Neuronal stem cell (in vitro differentiated cells): ENCODE measurements at regions not wholly inside any gene's neighbourhood (a gene's known extent, or its start where the extent isn't known, plus 50 kb on each side); places are given as distances from the start of the nearest gene placed in this dataset.

Experiments used
- DNase-seq: peaks from one replicate; pipeline ENCODE4 v3.0.0-alpha.2; 2013; ENCODE audit warnings: low spot score
- H2AFZ ChIP-seq: one replicate; pipeline ENCODE4 v1.6.1; 2013; ENCODE audit warnings: mild to moderate bottlenecking, low read length, inconsistent platforms
- H2AK5ac ChIP-seq: 2 replicates; pipeline ENCODE4 v1.6.1; 2013; ENCODE audit warnings: low read depth, mild to moderate bottlenecking, inconsistent platforms, low read length, moderate library complexity, mixed read lengths
- H2BK120ac ChIP-seq: 2 replicates; pipeline ENCODE4 v1.6.1; 2013; ENCODE audit warnings: low read depth, mild to moderate bottlenecking, inconsistent platforms, low read length, moderate library complexity, mixed read lengths
- H2BK12ac ChIP-seq: one replicate; pipeline ENCODE4 v1.6.1; 2013; ENCODE audit warnings: low read length, inconsistent platforms
- H2BK15ac ChIP-seq: 2 replicates; pipeline ENCODE4 v1.6.1; 2013; ENCODE audit warnings: mild to moderate bottlenecking, low read length, inconsistent platforms, mixed read lengths
- H2BK5ac ChIP-seq: one replicate; pipeline ENCODE4 v1.6.1; 2013; ENCODE audit warnings: inconsistent platforms, mild to moderate bottlenecking, low read length, moderate library complexity
- H3K14ac ChIP-seq: one replicate; pipeline ENCODE4 v1.6.1; 2013; ENCODE audit warnings: low read length, inconsistent platforms
- H3K18ac ChIP-seq: 2 replicates; pipeline ENCODE4 v1.6.1; 2013; ENCODE audit warnings: low read length, inconsistent platforms
- H3K23ac ChIP-seq: 2 replicates; pipeline ENCODE4 v1.6.1; 2013; ENCODE audit warnings: low read depth, mild to moderate bottlenecking, mixed read lengths, low read length, inconsistent platforms; ENCODE audit not compliant: poor library complexity
- H3K27ac ChIP-seq: replicated peaks from 3 replicates; pipeline ENCODE4 v1.5.1; 2013; ENCODE audit warnings: low read length, inconsistent platforms
- H3K27me3 ChIP-seq, 3 experiments: 2 replicates each; pipeline ENCODE4 v1.6.1; 2013; ENCODE audit warnings: low read length in 3 of 3, mild to moderate bottlenecking in 2 of 3, inconsistent platforms in 1 of 3, low read depth in 1 of 3, mixed read lengths in 1 of 3, moderate library complexity in 1 of 3; ENCODE audit not compliant: control insufficient read depth in 3 of 3, insufficient read depth in 3 of 3
- H3K36me3 ChIP-seq, 2 donors: replicated peaks in 1 of 2; 2 replicates each; pipeline ENCODE4 v1.6.1; 2013; ENCODE audit warnings: low read length in 2 of 2; ENCODE audit not compliant: control insufficient read depth in 2 of 2, insufficient read depth in 2 of 2
- H3K4ac ChIP-seq: 2 replicates; pipeline ENCODE4 v1.6.1; 2013; ENCODE audit warnings: inconsistent platforms, mild to moderate bottlenecking, low read length, moderate library complexity
- H3K4me1 ChIP-seq, 2 donors: 1 replicate in 1 of 2; 2 replicates in 1 of 2; pipeline ENCODE4 v1.6.1; 2013; ENCODE audit warnings: low read length in 2 of 2, low read depth in 1 of 2; ENCODE audit not compliant: control insufficient read depth in 2 of 2, insufficient read depth in 1 of 2
- H3K4me2 ChIP-seq: one replicate; pipeline ENCODE4 v1.6.1; 2013; ENCODE audit warnings: mild to moderate bottlenecking, low read length, inconsistent platforms; ENCODE audit not compliant: insufficient read depth, poor library complexity, severe bottlenecking
- H3K4me3 ChIP-seq, 2 donors: 2 replicates each; pipeline ENCODE4 v1.5.1; 2013; ENCODE audit warnings: low read length in 2 of 2, mild to moderate bottlenecking in 2 of 2, inconsistent platforms in 1 of 2, moderate library complexity in 1 of 2
- H3K79me1 ChIP-seq: one replicate; pipeline ENCODE4 v1.6.1; 2013; ENCODE audit warnings: low read depth, mild to moderate bottlenecking, inconsistent platforms, low read length, moderate library complexity
- H3K9ac ChIP-seq: one replicate; pipeline ENCODE4 v1.6.1; 2013; ENCODE audit warnings: mild to moderate bottlenecking, low read depth, low read length, inconsistent platforms; ENCODE audit not compliant: poor library complexity
- H3K9me3 ChIP-seq, 2 donors: replicated peaks in 1 of 2; 2 replicates each; pipeline versions ENCODE3 to v1.6.1; 2013; ENCODE audit warnings: low read length in 2 of 2, mild to moderate bottlenecking in 2 of 2, inconsistent platforms in 1 of 2, low read depth in 1 of 2, mixed read lengths in 1 of 2, moderate library complexity in 1 of 2; ENCODE audit not compliant: control insufficient read depth in 2 of 2, insufficient read depth in 1 of 2
- H4K8ac ChIP-seq: one replicate; pipeline ENCODE4 v1.6.1; 2013; ENCODE audit warnings: low read depth, mild to moderate bottlenecking, inconsistent platforms, low read length, moderate library complexity
- H4K91ac ChIP-seq: one replicate; pipeline ENCODE4 v1.6.1; 2013; ENCODE audit warnings: low read length, low read depth, mild to moderate bottlenecking, inconsistent platforms; ENCODE audit not compliant: poor library complexity
- WGBS, 2 donors: extraction: QIAGEN DNeasy Blood & Tissue Kit; methylation state at CpG; one replicate each; pipeline ENCODE4 v1.1.7; 2013; ENCODE audit warnings: missing lambda C conversion rate in 2 of 2, mixed read lengths in 1 of 2; ENCODE audit not compliant: insufficient read length in 2 of 2, insufficient replicate concordance in 1 of 2; ENCODE audit errors: extremely low coverage in 2 of 2; 5-methylcytosine and 5-hydroxymethylcytosine counted together

DNA sequence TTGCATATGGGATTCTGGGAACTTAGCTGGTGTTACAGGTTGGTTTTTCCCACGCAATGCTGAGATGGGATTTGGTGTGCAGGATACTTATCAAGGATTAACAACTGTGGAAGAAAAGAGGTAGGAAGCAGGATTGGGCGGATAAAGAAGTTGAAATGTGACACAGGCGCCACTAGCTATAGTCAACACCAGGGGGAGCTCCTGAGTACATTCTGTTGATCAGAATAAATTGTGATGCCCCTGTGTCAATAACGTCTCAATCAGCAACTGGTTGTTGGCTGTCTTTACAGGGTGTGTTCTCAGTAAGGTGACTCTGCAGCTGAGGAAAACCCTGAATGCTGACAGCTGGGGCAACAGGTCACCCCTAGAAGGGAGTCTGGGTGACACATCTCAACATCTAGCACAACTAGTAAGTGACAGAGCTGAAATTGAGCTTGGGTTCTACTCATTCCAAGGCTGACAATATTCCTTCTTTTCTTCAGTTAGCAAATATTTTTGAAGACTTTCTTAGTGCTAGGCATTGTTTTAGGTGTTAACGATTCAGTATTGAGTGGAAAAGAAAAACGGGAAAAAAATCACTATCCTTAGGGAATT, 143.0 kb downstream of the ARL6IP6 start:
- Histone ChIP-seq H3K4me3 (no peak overlapping the region), H2AK5ac (no peak overlapping the region), H2BK5ac (no peak overlapping the region), H3K9ac (no peak overlapping the region), H3K14ac (no peak overlapping the region), H3K27ac (no peak overlapping the region), H3K23ac (no peak overlapping the region), H2BK12ac (no peak overlapping the region), H3K36me3 (no peaks in the 10 kb centered on the region), H4K91ac (no peak overlapping the region), H3K18ac (no peak overlapping the region), H3K4me2 (no peak overlapping the region), H3K79me1 (no peaks in the 10 kb centered on the region), H4K8ac (no peak overlapping the region), H3K27me3 (no peaks in the 10 kb centered on the region), H2BK120ac (no peak overlapping the region), H3K4me1 (peaks cover 0 to 3% of the 10 kb centered on the region in 2 donors), H2AFZ (no peak overlapping the region), H2BK15ac (no peak overlapping the region), H3K4ac (no peak overlapping the region), H3K9me3 (peaks cover 0 to 2% of the 10 kb centered on the region in 2 donors)
- no peak for DNase-seq
- WGBS, 2 donors: no CpG with 5 or more reads among the region's 6 CpGs

DNA sequence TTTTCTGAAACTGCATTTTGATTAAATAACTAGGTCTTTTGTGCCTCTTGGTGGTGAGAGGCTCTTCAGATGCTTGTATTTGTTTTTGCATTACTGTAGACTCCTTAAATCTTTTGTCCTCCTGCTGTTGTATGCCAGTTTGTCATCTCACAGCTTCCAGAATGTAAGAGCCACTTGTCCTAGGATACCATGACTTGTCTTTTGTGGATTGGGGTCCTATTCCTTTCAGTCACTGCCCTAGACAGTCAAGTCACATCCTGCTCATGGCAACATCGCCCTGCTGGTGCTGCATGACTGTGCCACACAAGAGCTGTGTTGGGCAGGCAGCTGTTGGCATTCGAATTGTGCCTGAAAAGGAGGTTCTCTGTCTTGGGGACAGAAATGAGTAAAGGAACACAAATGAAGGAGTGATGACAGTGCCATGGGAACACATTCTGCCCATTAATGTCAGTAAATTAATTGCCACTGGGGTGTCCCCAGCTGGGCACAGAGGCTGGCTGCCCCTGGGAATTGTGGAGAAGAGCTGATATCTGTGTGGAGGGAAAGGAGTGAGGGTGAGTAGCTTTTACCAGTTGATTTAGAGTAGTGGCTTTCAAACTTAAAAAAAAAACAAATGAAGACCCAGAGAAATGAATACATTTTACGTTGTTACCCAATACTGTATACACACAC, 140.3 kb downstream of the ARL6IP6 start:
- peaks cover 0 to 2% of the 10 kb centered on the region in 2 donors for H3K9me3 ChIP-seq
- no peak overlapping the region for H2AFZ ChIP-seq
- H3K4me1 ChIP-seq: peaks cover 0 to 3% of the 10 kb centered on the region in 2 donors

DNA sequence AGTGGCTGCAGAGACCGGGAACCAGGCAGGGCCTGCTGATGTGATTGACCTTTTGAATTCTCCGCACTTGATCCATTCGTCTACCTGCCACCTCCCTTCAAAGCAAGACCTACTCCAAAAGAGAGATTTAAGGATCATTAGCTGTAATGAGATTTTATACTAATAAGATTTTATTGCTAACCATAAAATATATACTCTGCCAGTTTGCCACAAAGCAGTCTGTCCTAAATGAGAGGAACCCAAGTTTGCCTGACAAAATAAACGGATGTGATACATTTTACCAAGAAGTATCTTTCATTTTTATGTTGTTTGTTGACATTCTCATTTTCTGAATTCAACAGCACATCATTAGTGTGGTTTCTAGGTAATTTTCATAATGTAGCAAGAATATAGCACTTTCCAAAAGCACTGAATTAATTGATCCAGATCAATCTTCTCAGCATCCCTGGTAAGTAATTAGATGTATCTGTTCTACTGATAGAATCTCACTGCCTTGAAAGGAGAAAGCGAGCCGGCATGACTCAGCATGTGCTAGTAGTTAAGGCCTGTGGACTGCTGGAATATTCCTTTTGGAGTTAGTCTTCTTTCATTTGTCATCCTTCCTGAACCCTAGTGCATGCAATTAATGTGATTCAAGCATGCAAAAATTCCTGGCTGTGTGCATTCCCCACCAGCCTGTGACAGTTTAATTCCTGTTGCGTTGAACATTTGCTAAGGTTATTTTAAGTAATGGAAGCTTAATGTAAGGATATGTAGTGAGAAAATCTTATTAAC, 128.5 kb downstream of the ARL6IP6 start:
- no peaks in the 10 kb centered on the region for H3K4me1 ChIP-seq
- DNase-seq: no peak

More for the DNA sequence above, 140.3 kb downstream of the ARL6IP6 start:
- Histone ChIP-seq H3K9ac (no peak overlapping the region), H2BK120ac (no peak overlapping the region), H2BK12ac (no peak overlapping the region), H3K27me3 (no peaks in the 10 kb centered on the region), H2BK5ac (no peak overlapping the region), H3K79me1 (no peaks in the 10 kb centered on the region), H3K23ac (no peak overlapping the region), H3K27ac (no peak overlapping the region), H3K18ac (no peak overlapping the region), H2BK15ac (no peak overlapping the region), H3K4ac (no peak overlapping the region), H4K8ac (no peak overlapping the region), H2AK5ac (no peak overlapping the region), H3K4me3 (no peak overlapping the region), H3K4me2 (no peak overlapping the region), H3K36me3 (no peaks in the 10 kb centered on the region), H4K91ac (no peak overlapping the region), H3K14ac (no peak overlapping the region)
- no peak for DNase-seq
- no CpG with 5 or more reads among the region's 3 CpGs for WGBS, 2 donors

DNA sequence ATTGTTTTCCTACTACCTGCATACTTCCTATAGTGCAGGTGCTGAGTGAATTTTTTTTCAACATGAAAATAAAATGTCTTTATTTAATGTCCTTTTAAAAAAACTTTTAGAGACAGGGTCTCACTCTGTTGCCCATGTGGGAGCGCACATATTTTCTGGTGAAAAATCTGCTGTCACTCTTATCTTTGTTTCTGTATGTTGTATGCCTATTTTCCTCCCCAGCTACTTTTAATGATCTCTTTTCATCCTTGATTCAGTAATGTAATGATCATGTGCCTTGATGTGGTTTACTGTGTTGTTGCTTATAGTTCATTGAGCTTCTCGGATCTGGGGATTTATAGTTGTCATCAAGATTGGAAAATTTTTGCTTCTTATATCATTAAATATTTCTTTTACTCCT, 117.3 kb downstream of the ARL6IP6 start:
- no peak overlapping the region for H4K91ac ChIP-seq
- H3K4me3 ChIP-seq: no peak overlapping the region
- DNase-seq: no peak
- H3K14ac ChIP-seq: no peak overlapping the region
- no CpG with 5 or more reads among the region's 2 CpGs for WGBS, 2 donors
- H3K27me3 ChIP-seq: no peaks in the 10 kb centered on the region
- H2AK5ac ChIP-seq: no peak overlapping the region
- no peak overlapping the region for H2BK120ac ChIP-seq
- no peak overlapping the region for H3K18ac ChIP-seq
- no peak overlapping the region for H3K4me2 ChIP-seq
- H4K8ac ChIP-seq: no peak overlapping the region
- H3K79me1 ChIP-seq: no peaks in the 10 kb centered on the region
- H3K36me3 ChIP-seq: no peaks in the 10 kb centered on the region
- no peak overlapping the region for H2AFZ ChIP-seq
- H3K4ac ChIP-seq: no peak overlapping the region
- no peaks in the 10 kb centered on the region for H3K9me3 ChIP-seq
- no peak overlapping the region for H3K23ac ChIP-seq
- H3K27ac ChIP-seq: no peak overlapping the region
- no peaks in the 10 kb centered on the region for H3K4me1 ChIP-seq
- no peak overlapping the region for H2BK15ac ChIP-seq
- H2BK12ac ChIP-seq: no peak overlapping the region
- no peak overlapping the region for H2BK5ac ChIP-seq
- no peak overlapping the region for H3K9ac ChIP-seq

More for the DNA sequence above, 128.5 kb downstream of the ARL6IP6 start:
- H4K91ac ChIP-seq: no peak overlapping the region
- no peak overlapping the region for H3K9ac ChIP-seq
- no peak overlapping the region for H2BK15ac ChIP-seq
- no peaks in the 10 kb centered on the region for H3K36me3 ChIP-seq
- no peak overlapping the region for H3K4me2 ChIP-seq
- WGBS, 2 donors: no CpG with 5 or more reads among the region's 7 CpGs
- no peak overlapping the region for H3K4me3 ChIP-seq
- H2BK5ac ChIP-seq: no peak overlapping the region
- H3K9me3 ChIP-seq: no peaks in the 10 kb centered on the region
- no peak overlapping the region for H4K8ac ChIP-seq
- no peak overlapping the region for H3K14ac ChIP-seq
- no peaks in the 10 kb centered on the region for H3K79me1 ChIP-seq
- H3K27ac ChIP-seq: no peak overlapping the region
- H2AK5ac ChIP-seq: no peak overlapping the region
- H2BK12ac ChIP-seq: no peak overlapping the region
- no peak overlapping the region for H2AFZ ChIP-seq
- H3K27me3 ChIP-seq: no peaks in the 10 kb centered on the region
- H3K23ac ChIP-seq: no peak overlapping the region
- no peak overlapping the region for H2BK120ac ChIP-seq
- H3K4ac ChIP-seq: no peak overlapping the region
- no peak overlapping the region for H3K18ac ChIP-seq
